Right lobe of liver (tissue), 4 donors: ENCODE measurements at regions not wholly inside any gene's neighbourhood (a gene's known extent, or its start where the extent isn't known, plus 50 kb on each side); places are given as distances from the start of the nearest gene placed in this dataset.

Source experiments
- POLR2A ChIP-seq: fragments of 450-650 bp; IDR thresholded peaks from one replicate; pipeline ENCODE4 v1.6.1; 2017; ENCODE audit warnings: antibody characterized with exemption, mild to moderate bottlenecking
- TF ChIP-seq, protein P1 (sequence below), 4 donors: fragments of 200-600 bp in 3 of 4; fragments of 450-650 bp in 1 of 4; IDR thresholded peaks; one replicate each; pipeline versions ENCODE4 v1.5.1 to v1.8.0; 2016 to 2022; ENCODE audit warnings: antibody characterized with exemption in 4 of 4, mild to moderate bottlenecking in 2 of 4
- donor health status: DM: no; HTN: no; CAD: no.
- donor health status: DM: no; HTN: no; CAD: no.
- donor health status: DM: no; HTN: yes; CAD: no.

DNA sequence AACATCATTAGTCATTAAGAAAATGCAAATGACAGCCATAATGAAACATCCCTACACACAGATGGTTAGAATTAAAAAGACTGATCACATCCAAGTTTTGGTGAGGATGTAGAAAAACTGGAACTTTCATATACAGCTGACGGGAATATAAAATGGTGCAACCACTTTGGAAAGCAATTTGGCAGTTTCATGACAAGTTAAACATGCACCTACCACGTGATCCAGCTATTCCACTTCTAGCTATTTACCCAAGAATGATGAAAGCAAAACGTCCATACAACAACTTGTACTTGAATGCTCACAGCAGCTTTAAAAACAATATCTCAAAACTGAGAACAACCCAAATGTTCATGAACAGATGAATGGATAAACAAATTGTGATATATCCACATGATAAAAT is 77.9 kb upstream of the AVPR1A start:
- TF ChIP-seq, protein P1, sequence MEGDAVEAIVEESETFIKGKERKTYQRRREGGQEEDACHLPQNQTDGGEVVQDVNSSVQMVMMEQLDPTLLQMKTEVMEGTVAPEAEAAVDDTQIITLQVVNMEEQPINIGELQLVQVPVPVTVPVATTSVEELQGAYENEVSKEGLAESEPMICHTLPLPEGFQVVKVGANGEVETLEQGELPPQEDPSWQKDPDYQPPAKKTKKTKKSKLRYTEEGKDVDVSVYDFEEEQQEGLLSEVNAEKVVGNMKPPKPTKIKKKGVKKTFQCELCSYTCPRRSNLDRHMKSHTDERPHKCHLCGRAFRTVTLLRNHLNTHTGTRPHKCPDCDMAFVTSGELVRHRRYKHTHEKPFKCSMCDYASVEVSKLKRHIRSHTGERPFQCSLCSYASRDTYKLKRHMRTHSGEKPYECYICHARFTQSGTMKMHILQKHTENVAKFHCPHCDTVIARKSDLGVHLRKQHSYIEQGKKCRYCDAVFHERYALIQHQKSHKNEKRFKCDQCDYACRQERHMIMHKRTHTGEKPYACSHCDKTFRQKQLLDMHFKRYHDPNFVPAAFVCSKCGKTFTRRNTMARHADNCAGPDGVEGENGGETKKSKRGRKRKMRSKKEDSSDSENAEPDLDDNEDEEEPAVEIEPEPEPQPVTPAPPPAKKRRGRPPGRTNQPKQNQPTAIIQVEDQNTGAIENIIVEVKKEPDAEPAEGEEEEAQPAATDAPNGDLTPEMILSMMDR (IDR thresholded peaks at IDR 0.05), result no peak
- TF ChIP-seq POLR2A, result no peak
